ENCODE measurements at regions not wholly inside any gene's neighbourhood (a gene's known extent, or its start where the extent isn't known, plus 50 kb on each side); places are given as distances from the start of the nearest gene placed in this dataset.

- ChIA-PET POLR2A (no interaction called here), CTCF (no interaction called here)
- TF ChIP-seq, protein P1, sequence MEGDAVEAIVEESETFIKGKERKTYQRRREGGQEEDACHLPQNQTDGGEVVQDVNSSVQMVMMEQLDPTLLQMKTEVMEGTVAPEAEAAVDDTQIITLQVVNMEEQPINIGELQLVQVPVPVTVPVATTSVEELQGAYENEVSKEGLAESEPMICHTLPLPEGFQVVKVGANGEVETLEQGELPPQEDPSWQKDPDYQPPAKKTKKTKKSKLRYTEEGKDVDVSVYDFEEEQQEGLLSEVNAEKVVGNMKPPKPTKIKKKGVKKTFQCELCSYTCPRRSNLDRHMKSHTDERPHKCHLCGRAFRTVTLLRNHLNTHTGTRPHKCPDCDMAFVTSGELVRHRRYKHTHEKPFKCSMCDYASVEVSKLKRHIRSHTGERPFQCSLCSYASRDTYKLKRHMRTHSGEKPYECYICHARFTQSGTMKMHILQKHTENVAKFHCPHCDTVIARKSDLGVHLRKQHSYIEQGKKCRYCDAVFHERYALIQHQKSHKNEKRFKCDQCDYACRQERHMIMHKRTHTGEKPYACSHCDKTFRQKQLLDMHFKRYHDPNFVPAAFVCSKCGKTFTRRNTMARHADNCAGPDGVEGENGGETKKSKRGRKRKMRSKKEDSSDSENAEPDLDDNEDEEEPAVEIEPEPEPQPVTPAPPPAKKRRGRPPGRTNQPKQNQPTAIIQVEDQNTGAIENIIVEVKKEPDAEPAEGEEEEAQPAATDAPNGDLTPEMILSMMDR (IDR thresholded peaks at IDR 0.05; ENCODE audit: insufficient read depth in 1 of 2, low read depth in 1 of 2, low read length in 1 of 2, severe bottlenecking in 1 of 2, unreplicated experiment in 1 of 2): no peak
- Mint-ChIP-seq H3K4me1 (ENCODE audit: low read depth, unreplicated experiment) (no peaks in the 10 kb centered on the region), H3K9me3 (ENCODE audit: unreplicated experiment) (no peaks in the 10 kb centered on the region), H3K4me3 (ENCODE audit: unreplicated experiment) (no peak overlapping the region), H3K27ac (ENCODE audit: unreplicated experiment) (no peak overlapping the region), H3K27me3 (ENCODE audit: insufficient read depth, unreplicated experiment) (peaks cover 2% of the 10 kb centered on the region), H3K36me3 (ENCODE audit: insufficient read depth, unreplicated experiment) (no peaks in the 10 kb centered on the region)
- DNase-seq: no peak
- Histone ChIP-seq H3K27me3 (replicated peaks; ENCODE audit: control insufficient read depth, insufficient read depth, low read length) (no peaks in the 10 kb centered on the region), H3K9me3 (no peaks in the 10 kb centered on the region; the same call in 1 of the 2 replicates), H3K4me3 (ENCODE audit: low read depth, low read length) (no peak overlapping the region), H3K4me1 (no peaks in the 10 kb centered on the region), H3K36me3 (ENCODE audit: control insufficient read depth, insufficient read depth, low read length) (no peaks in the 10 kb centered on the region)
- no TSS peak for BruUV-seq (replicated peaks)
- intact Hi-C loops (cut with micrococcal nuclease; ENCODE audit: unreplicated experiment): no loop called here
Observed at GRCh38 chr21:27024301-27024700, 57.4 kb upstream of the ADAMTS5 start.

DNA sequence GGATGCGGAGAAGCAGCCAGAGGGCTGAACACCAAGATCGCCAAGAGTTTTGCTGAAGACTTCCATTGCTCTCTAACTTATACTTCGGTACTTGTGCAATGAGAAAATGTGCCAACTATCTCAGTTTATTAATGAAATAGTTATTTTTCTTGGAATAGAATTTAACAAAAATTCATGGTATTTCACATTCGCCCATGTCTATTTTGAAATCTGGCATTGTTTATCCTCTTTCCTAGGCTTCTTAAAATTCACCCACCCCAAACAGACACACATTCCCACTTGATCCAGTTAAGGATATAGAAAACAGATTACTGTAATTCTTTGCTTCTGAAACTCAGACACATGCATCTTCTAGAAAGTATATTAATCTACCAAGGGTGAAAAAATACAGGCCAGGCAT, 56.3 kb upstream of the ADAMTS5 start:
- H3K27ac Mint-ChIP-seq (ENCODE audit: unreplicated experiment): no peak overlapping the region
- Histone ChIP-seq H3K36me3 (ENCODE audit: control insufficient read depth, insufficient read depth, low read length) (no peaks in the 10 kb centered on the region), H3K4me3 (ENCODE audit: low read depth, low read length) (no peak overlapping the region), H3K4me1 (no peaks in the 10 kb centered on the region), H3K9me3 (no peaks in the 10 kb centered on the region; the same call in 1 of the 2 replicates), H3K27me3 (replicated peaks; ENCODE audit: control insufficient read depth, insufficient read depth, low read length) (no peaks in the 10 kb centered on the region)
- no peaks in the 10 kb centered on the region for H3K36me3 Mint-ChIP-seq (ENCODE audit: insufficient read depth, unreplicated experiment)
- H3K27me3 Mint-ChIP-seq (ENCODE audit: insufficient read depth, unreplicated experiment): peaks cover 2% of the 10 kb centered on the region
- no TSS peak for BruUV-seq (replicated peaks)
- H3K4me1 Mint-ChIP-seq (ENCODE audit: low read depth, unreplicated experiment): no peaks in the 10 kb centered on the region
- no peak overlapping the region for H3K4me3 Mint-ChIP-seq (ENCODE audit: unreplicated experiment)
- no peak for DNase-seq
- H3K9me3 Mint-ChIP-seq (ENCODE audit: unreplicated experiment): no peaks in the 10 kb centered on the region
- POLR2A ChIA-PET: no interaction called here
- intact Hi-C loops (cut with micrococcal nuclease; ENCODE audit: unreplicated experiment): no loop called here
- CTCF ChIA-PET: no interaction called here
- TF ChIP-seq, protein P1 (IDR thresholded peaks at IDR 0.05; ENCODE audit: insufficient read depth in 1 of 2, low read depth in 1 of 2, low read length in 1 of 2, severe bottlenecking in 1 of 2, unreplicated experiment in 1 of 2): no peak

- no peaks in the 10 kb centered on the region for H3K27me3 ChIP-seq (replicated peaks; ENCODE audit: control insufficient read depth, insufficient read depth, low read length)
- no peaks in the 10 kb centered on the region for H3K9me3 ChIP-seq
- no peak overlapping the region for H3K4me3 ChIP-seq (ENCODE audit: low read depth, low read length)
- Mint-ChIP-seq H3K4me1 (ENCODE audit: low read depth, unreplicated experiment) (no peaks in the 10 kb centered on the region), H3K36me3 (ENCODE audit: insufficient read depth, unreplicated experiment) (no peaks in the 10 kb centered on the region), H3K27me3 (ENCODE audit: insufficient read depth, unreplicated experiment) (peaks cover 2% of the 10 kb centered on the region), H3K27ac (ENCODE audit: unreplicated experiment) (no peak overlapping the region), H3K9me3 (ENCODE audit: unreplicated experiment) (no peaks in the 10 kb centered on the region), H3K4me3 (ENCODE audit: unreplicated experiment) (no peak overlapping the region)
- TF ChIP-seq, protein P1 (IDR thresholded peaks at IDR 0.05; ENCODE audit: insufficient read depth in 1 of 2, low read depth in 1 of 2, low read length in 1 of 2, severe bottlenecking in 1 of 2, unreplicated experiment in 1 of 2): no peak
- ChIA-PET CTCF (no interaction called here), POLR2A (no interaction called here)
- BruUV-seq (replicated peaks): no TSS peak
- DNase-seq: no peak
- H3K36me3 ChIP-seq (ENCODE audit: control insufficient read depth, insufficient read depth, low read length): no peaks in the 10 kb centered on the region
- intact Hi-C loops (cut with micrococcal nuclease; ENCODE audit: unreplicated experiment): no loop called here
- no peaks in the 10 kb centered on the region for H3K4me1 ChIP-seq
Observed at GRCh38 chr21:27021801-27022200, 54.9 kb upstream of the ADAMTS5 start.

All from Caco-2 (cell line).